ENCODE measurements at regions not wholly inside any gene's neighbourhood (a gene's known extent, or its start where the extent isn't known, plus 50 kb on each side); places are given as distances from the start of the nearest gene placed in this dataset.

GRCh38 chr1:191125950-191126349 lies 648.3 kb upstream of the BRINP3 start:
- Histone ChIP-seq H3K36me3 (ENCODE audit: control insufficient read depth, insufficient read depth, low read length) (no peaks in the 10 kb centered on the region), H3K9me3 (ENCODE audit: control insufficient read depth, insufficient read depth, low read depth, low read length) (no peaks in the 10 kb centered on the region), H3K27ac (ENCODE audit: low read length) (no peak overlapping the region), H3K27me3 (ENCODE audit: control insufficient read depth, insufficient read depth, low read length) (no peaks in the 10 kb centered on the region), H3K4me1 (ENCODE audit: control insufficient read depth, insufficient read depth, low read length) (no peaks in the 10 kb centered on the region), H3K4me3 (ENCODE audit: low read depth in 2 of 2, low read length in 2 of 2) (no peak overlapping the region)
- in situ Hi-C loops (cut with HindIII; ENCODE audit: low pct_unique_long_range_greater_than_20kb, low sequenced_read_pairs) (no loop called here), intact Hi-C loops (cut with micrococcal nuclease; ENCODE audit: unreplicated experiment) (no loop called here)
- no TSS peak for BruUV-seq (replicated peaks)
- CTCF ChIA-PET: no interaction called here
- TF ChIP-seq POLR2AphosphoS5 (IDR thresholded peaks at IDR 0.05; ENCODE audit: low read depth, low read length) (no peak), SIN3A (IDR thresholded peaks at IDR 0.05; ENCODE audit: borderline replicate concordance, insufficient read depth, low read depth, low read length) (no peak), CTCF (IDR thresholded peaks at IDR 0.05) (no peak), REST (IDR thresholded peaks at IDR 0.05; ENCODE audit: insufficient read depth in 1 of 2, low read depth in 2 of 2, low read length in 1 of 2) (no peak), TCF7L2 (IDR thresholded peaks at IDR 0.05; ENCODE audit: low read depth, low read length) (no peak)
- no peak for ATAC-seq
- no peak for DNase-seq (ENCODE audit: low read depth, low spot score)
- POLR2A ChIA-PET: no interaction called here

- POLR2A ChIA-PET: no interaction called here
- Histone ChIP-seq H3K4me3 (ENCODE audit: low read depth in 2 of 2, low read length in 2 of 2) (no peak overlapping the region), H3K27me3 (ENCODE audit: control insufficient read depth, insufficient read depth, low read length) (no peaks in the 10 kb centered on the region), H3K36me3 (ENCODE audit: control insufficient read depth, insufficient read depth, low read length) (no peaks in the 10 kb centered on the region), H3K4me1 (ENCODE audit: control insufficient read depth, insufficient read depth, low read length) (no peaks in the 10 kb centered on the region), H3K27ac (ENCODE audit: low read length) (no peak overlapping the region), H3K9me3 (ENCODE audit: control insufficient read depth, insufficient read depth, low read depth, low read length) (no peaks in the 10 kb centered on the region)
- intact Hi-C loops (cut with micrococcal nuclease; ENCODE audit: unreplicated experiment): no loop called here
- CTCF ChIA-PET: no interaction called here
- TF ChIP-seq REST (IDR thresholded peaks at IDR 0.05; ENCODE audit: insufficient read depth in 1 of 2, low read depth in 2 of 2, low read length in 1 of 2): no peak
- no peak for TF ChIP-seq SIN3A (IDR thresholded peaks at IDR 0.05; ENCODE audit: borderline replicate concordance, insufficient read depth, low read depth, low read length)
- no peak for TF ChIP-seq POLR2AphosphoS5 (IDR thresholded peaks at IDR 0.05; ENCODE audit: low read depth, low read length)
- no peak for TF ChIP-seq TCF7L2 (IDR thresholded peaks at IDR 0.05; ENCODE audit: low read depth, low read length)
- no peak for TF ChIP-seq CTCF (IDR thresholded peaks at IDR 0.05)
- DNase-seq (ENCODE audit: low read depth, low spot score) (no peak), ATAC-seq (no peak)
- in situ Hi-C loops (cut with HindIII; ENCODE audit: low pct_unique_long_range_greater_than_20kb, low sequenced_read_pairs): no loop called here
- BruUV-seq (replicated peaks): no TSS peak
These were observed 657.1 kb upstream of the BRINP3 start for GRCh38 chr1:191134796-191135195.
